GM18498 (cell line): ENCODE measurements at regions not wholly inside any gene's neighbourhood (a gene's known extent, or its start where the extent isn't known, plus 50 kb on each side); places are given as distances from the start of the nearest gene placed in this dataset.

ENCODE experiments used
- ATAC-seq: cut with Tn5 transposase; IDR thresholded peaks from one replicate; pipeline ENCODE4 v1.9.1; 2021; ENCODE audit warnings: mild to moderate bottlenecking, moderate library complexity; ENCODE audit not compliant: unreplicated experiment

GRCh38 chr2:226581004-226581403 is 218.6 kb downstream of the IRS1 start:
- no peak for ATAC-seq

DNA sequence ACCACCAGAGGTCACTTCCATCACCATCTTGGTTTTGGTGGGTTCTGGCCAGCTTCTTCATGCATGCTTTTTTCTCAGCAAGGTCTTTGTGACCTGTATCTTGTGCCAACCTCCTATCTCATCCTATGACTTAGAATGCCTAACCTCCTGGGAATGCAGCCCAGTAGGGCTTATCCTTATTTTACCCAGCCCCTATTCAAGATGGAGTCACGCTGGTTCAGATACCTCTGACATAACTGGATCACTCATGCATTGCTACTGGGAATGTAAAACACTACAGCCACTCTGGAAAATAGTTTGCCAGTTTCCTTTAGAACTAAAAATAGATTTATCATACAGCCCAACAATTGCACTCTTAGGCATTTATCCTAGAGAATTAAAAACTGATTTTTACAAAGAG is 219.2 kb downstream of the IRS1 start:
- no peak for ATAC-seq

DNA sequence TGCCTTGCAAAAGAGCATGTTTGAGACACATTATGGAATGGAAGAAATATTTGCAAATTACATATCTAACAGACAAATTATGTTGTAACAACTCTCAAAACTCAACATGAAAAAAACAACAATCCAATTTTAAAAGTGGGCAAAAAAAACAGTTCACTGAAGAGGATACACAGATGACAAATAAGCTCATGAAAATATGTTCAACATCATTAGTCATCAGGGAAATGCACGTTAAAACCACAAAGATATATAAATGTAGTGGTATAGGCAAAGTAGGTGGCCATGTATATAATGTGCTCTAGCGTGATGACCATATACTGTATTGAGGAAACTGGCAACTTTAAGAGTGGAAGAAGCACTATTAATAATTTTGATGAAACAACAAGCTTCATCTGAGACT is 220.1 kb downstream of the IRS1 start:
- ATAC-seq, result no peak

DNA sequence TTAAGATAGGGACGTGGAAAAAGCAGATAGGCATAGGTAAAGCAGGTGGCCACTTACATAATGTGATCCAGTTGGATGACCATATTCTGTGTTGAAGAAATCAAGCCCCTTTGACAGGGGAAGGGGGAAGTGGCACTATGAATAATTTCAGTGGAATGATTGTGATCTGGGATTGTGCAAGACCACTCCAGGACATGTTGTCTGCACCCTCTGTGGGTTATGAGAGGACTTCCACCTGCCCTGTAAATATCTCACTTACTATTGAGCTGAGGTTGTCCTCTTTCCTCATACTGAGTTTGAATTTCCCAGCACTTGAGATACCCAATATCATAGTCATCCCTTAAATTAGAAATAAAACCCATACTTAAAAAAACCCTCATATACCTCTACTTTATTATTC is 220.7 kb downstream of the IRS1 start:
- no peak for ATAC-seq

- no peak for ATAC-seq
These were observed 221.2 kb downstream of the IRS1 start for GRCh38 chr2:226578373-226578772.

DNA sequence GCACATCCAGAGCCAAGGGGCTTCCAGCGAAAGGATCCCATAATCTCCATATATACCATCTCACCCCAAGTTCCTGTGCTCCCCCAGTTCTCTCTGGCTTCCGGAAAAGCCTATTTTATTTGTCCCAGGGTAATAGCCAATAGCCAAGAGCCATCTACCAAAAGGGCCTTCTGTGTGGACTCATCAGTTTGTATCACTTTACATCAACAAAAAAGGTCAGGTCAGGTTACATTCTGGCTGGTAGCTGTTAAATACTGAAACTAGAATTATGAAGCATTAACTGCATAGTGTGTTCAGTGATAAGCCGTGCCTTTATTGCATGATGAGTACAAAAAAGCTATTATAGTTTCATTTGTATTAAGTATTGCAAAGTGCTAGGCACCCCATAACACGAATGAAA is 223.7 kb downstream of the IRS1 start:
- no peak for ATAC-seq

GRCh38 chr2:226573158-226573557 is 226.5 kb downstream of the IRS1 start:
- ATAC-seq, result no peak

GRCh38 chr2:226564667-226565066 is 235.0 kb downstream of the IRS1 start:
- no peak for ATAC-seq

DNA sequence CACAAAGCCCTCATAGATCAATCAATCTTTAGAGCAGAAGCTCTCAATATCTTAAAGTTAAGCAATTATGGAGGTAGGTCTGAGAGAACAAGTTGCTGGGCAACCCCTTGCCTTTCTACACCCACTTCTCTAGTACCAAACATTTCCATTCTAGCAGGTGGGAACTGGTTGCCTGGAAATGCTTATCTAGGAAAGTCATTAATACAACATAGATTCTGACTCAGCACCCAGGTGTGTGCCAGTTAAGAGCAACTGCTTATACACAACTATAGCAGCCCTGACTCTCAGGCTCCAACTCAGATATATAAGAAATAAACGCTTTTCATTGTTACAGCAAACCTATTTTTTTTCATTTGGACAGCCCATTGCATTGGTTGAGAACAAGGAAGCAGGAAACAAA is 237.7 kb downstream of the IRS1 start:
- ATAC-seq, result no peak

DNA sequence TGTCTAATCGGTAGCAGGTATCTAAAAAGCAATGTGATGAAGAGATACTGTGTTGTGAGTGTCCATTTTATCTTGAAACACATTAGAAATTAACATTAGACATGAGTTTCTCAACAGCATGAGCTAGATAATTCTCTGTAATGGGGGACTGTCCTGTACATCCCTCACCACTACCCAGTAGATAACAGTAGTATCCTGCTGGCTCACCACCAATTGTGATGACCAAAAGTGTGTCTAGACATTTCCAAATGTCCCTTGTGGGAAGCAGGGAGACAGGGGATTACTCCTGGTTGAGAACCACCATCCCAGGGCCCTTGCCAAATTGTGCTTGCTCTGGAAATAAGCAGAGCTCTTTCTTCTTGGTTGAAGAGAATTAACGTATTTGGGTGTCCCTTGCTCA is 239.3 kb downstream of the IRS1 start:
- ATAC-seq, result no peak

GRCh38 chr2:226559536-226559935 is 240.1 kb downstream of the IRS1 start:
- no peak for ATAC-seq

GRCh38 chr2:226558418-226558817 is 241.2 kb downstream of the IRS1 start:
- ATAC-seq, result no peak

GRCh38 chr2:226556050-226556449 is 243.6 kb downstream of the IRS1 start:
- no peak for ATAC-seq

- ATAC-seq, result no peak
These were observed 244.9 kb downstream of the IRS1 start for GRCh38 chr2:226554701-226555100.

- ATAC-seq, result no peak
These were observed 246.3 kb downstream of the IRS1 start for GRCh38 chr2:226553333-226553732.

GRCh38 chr2:226552571-226553285 is 246.9 kb downstream of the IRS1 start:
- ATAC-seq, result no peak

DNA sequence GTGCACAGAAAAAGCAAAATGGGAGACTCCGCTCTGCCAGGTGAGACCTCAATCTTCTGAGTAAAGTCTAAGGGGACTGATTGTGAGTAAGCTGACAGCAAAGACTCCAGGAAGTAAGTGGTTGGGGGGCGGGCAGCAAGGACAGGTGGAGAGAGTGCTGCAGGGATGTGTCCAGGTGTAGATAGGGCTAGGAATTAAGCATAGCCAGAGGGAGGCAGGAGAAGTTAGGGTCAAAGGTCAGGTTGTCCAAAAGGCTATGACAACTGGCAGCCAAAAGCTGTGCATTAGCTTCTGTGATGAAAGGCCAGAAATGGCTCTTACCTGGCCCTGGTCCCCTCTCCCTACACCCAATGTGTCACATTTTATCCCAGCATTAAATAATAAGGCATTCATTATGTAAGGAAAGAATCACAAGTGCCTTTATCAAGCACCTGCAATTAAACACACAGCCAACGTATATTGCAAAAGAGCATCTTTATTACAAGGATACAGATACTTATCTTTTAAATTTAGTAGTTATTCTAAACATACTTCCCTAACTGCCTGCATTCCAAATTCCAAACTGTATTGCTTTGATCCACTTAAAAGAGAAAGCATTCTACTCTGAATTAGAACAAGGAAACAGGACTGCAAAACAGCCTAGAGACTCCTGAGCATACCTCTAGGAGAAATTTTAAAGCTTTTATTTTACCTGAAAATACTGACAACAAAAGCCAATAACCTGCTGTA is 247.9 kb downstream of the IRS1 start:
- ATAC-seq, result no peak

- no peak for ATAC-seq
These were observed 248.8 kb downstream of the IRS1 start for GRCh38 chr2:226550801-226551200.

GRCh38 chr2:226548732-226549131 is 250.9 kb downstream of the IRS1 start:
- ATAC-seq, result no peak

DNA sequence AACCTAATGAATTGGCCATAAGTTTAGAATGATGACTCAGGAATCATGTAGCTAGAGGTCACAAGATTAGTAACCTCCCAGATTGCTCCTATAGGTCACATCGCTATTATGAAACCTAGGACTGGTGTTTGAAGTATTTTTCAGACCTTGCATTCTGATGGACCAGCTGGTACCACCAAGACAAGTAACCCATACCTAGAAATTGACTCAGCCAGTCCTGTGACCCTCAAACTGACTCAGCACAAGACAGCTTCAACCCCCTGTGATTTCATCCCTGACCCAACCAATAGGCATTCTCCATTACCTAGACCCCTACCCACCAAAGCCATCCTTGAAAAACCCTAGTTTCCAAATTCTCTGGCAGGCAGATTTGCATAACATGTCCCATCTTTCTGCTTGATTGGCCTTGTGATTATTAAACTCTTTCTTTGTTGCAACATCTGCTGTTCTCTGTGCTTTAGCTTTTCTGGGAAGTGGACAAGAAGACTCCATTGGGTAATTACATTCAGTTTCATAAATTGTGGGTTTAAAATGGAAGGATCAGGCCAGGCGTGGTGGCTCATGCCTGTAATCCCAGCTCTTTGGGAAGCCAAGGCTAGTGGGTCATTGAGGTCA is 254.9 kb downstream of the IRS1 start:
- no peak for ATAC-seq

DNA sequence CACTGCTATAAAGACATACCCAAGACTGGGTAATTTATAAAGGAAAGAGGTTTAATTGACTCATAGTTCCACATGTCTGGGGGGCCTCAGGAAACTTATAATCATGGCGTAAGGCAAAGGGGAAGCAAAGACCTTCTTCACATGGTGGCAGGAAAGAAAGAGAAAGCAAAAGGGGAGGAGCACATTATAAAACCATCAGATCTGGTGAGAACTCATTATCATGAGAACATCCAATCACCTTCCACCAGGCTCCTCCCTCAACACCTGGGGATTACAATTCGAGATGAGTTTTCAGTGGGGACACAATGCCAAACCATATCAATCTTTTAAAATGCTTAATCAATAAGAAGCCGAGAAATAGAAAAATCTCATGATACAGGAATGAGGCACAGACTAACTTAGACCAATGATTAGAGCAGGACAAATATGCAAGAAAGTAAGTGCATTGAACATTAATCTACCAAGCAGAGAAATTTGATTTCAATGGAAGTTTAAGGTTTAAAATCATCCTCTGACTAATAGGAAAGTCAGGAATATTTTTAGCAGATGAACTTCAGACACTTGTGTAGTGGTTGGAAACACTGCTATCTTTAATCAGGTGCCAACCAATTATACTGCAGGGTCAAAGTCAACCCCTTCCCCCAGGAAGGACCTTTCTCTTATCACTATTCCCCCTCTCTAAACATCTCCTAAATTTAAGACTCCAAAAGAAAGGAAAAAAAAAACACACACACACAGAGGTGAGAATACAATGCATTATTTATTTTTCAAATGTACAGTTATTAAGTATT is 259.2 kb downstream of the IRS1 start:
- ATAC-seq, result no peak
